H9 (cell line): ENCODE measurements at regions not wholly inside any gene's neighbourhood (a gene's known extent, or its start where the extent isn't known, plus 50 kb on each side); places are given as distances from the start of the nearest gene placed in this dataset.

Source experiments
- DNase-seq: peaks from one replicate; pipeline ENCODE4 v3.0.0-alpha.2; 2017
- H2AFZ ChIP-seq: one replicate; pipeline ENCODE4 v1.6.1; 2013; ENCODE audit warnings: mild to moderate bottlenecking, low read length, control low read depth, moderate library complexity
- H2AK5ac ChIP-seq: 2 replicates; pipeline ENCODE4 v1.6.1; 2013; ENCODE audit warnings: low read length, control low read depth, mixed read lengths; ENCODE audit not compliant: insufficient read length
- H2BK120ac ChIP-seq: one replicate; pipeline ENCODE4 v1.6.1; 2013; ENCODE audit warnings: low read depth, mild to moderate bottlenecking, low read length, control low read depth, inconsistent platforms; ENCODE audit not compliant: poor library complexity, severe bottlenecking
- H2BK12ac ChIP-seq: 2 replicates; pipeline ENCODE4 v1.6.1; 2013; ENCODE audit warnings: low read length, control low read depth, mixed read lengths, low read depth; ENCODE audit not compliant: insufficient read length
- H2BK15ac ChIP-seq: 2 replicates; pipeline ENCODE4 v1.6.1; 2013; ENCODE audit warnings: low read depth, low read length, control low read depth
- H2BK20ac ChIP-seq: one replicate; pipeline ENCODE4 v1.6.1; 2013; ENCODE audit warnings: low read depth, mild to moderate bottlenecking, low read length, control low read depth, inconsistent platforms; ENCODE audit not compliant: poor library complexity, severe bottlenecking
- H2BK5ac ChIP-seq: 2 replicates; pipeline ENCODE4 v1.6.1; 2013; ENCODE audit warnings: low read length, control low read depth, mixed read lengths; ENCODE audit not compliant: insufficient read length
- H3K14ac ChIP-seq: 2 replicates; pipeline ENCODE4 v1.6.1; 2013; ENCODE audit warnings: low read length, control low read depth; ENCODE audit not compliant: insufficient read depth
- H3K18ac ChIP-seq: 2 replicates; pipeline ENCODE4 v1.6.1; 2013; ENCODE audit warnings: low read depth, mild to moderate bottlenecking, mixed read lengths, low read length, control low read depth; ENCODE audit not compliant: insufficient read length
- H3K23ac ChIP-seq: 2 replicates; pipeline ENCODE4 v1.6.1; 2013; ENCODE audit warnings: low read length, control low read depth, mixed read lengths, low read depth; ENCODE audit not compliant: insufficient read length
- H3K23me2 ChIP-seq: 2 replicates; pipeline ENCODE4 v1.6.1; 2013; ENCODE audit warnings: low read depth, mild to moderate bottlenecking, mixed read lengths, low read length, control low read depth; ENCODE audit not compliant: insufficient read length, poor library complexity, severe bottlenecking
- H3K27ac ChIP-seq: 2 replicates; pipeline ENCODE4 v1.5.1; 2013; ENCODE audit warnings: low read length, control low read depth, mixed read lengths, low read depth; ENCODE audit not compliant: insufficient read length
- H3K27me3 ChIP-seq: 2 replicates; pipeline ENCODE4 v1.6.1; 2013; ENCODE audit warnings: low read length, control low read depth, inconsistent platforms; ENCODE audit not compliant: insufficient read depth
- H3K4ac ChIP-seq: 2 replicates; pipeline ENCODE4 v1.6.1; 2013; ENCODE audit warnings: low read depth, mild to moderate bottlenecking, control low read depth, inconsistent platforms, low read length, moderate library complexity
- H3K4me1 ChIP-seq: 2 replicates; pipeline ENCODE4 v1.6.1; 2013; ENCODE audit warnings: low read length, control low read depth, inconsistent platforms; ENCODE audit not compliant: insufficient read depth
- H3K4me2 ChIP-seq: 2 replicates; pipeline ENCODE4 v1.6.1; 2013; ENCODE audit warnings: low read length, control low read depth, mixed read lengths; ENCODE audit not compliant: insufficient read length, insufficient read depth
- H3K56ac ChIP-seq: 2 replicates; pipeline ENCODE4 v1.6.1; 2013; ENCODE audit warnings: low read depth, mild to moderate bottlenecking, mixed read lengths, low read length, control low read depth; ENCODE audit not compliant: insufficient read length
- H3K79me1 ChIP-seq: 2 replicates; pipeline ENCODE4 v1.6.1; 2013; ENCODE audit warnings: low read depth, mild to moderate bottlenecking, moderate library complexity, low read length, control low read depth, inconsistent platforms; ENCODE audit not compliant: insufficient read depth, poor library complexity, severe bottlenecking
- H3K79me2 ChIP-seq: 2 replicates; pipeline ENCODE4 v1.6.1; 2013; ENCODE audit warnings: low read length, control low read depth, inconsistent platforms; ENCODE audit not compliant: insufficient read depth
- H3K9ac ChIP-seq: 2 replicates; pipeline ENCODE4 v1.6.1; 2013; ENCODE audit warnings: low read length, control low read depth, mixed read lengths; ENCODE audit not compliant: insufficient read length; ENCODE audit errors: extremely low read depth
- H3K9me3 ChIP-seq: one replicate; pipeline ENCODE4 v1.6.1; 2013; ENCODE audit warnings: low read depth, low read length, inconsistent platforms; ENCODE audit not compliant: control insufficient read depth
- H3T11ph ChIP-seq: one replicate; pipeline ENCODE4 v1.6.1; 2013; ENCODE audit warnings: mild to moderate bottlenecking, low read length, control low read depth, inconsistent platforms
- H4K20me1 ChIP-seq: one replicate; pipeline ENCODE4 v1.6.1; 2013; ENCODE audit not compliant: control insufficient read depth, insufficient read length, insufficient read depth
- H4K5ac ChIP-seq: 2 replicates; pipeline ENCODE4 v1.6.1; 2013; ENCODE audit warnings: low read depth, mild to moderate bottlenecking, mixed read lengths, low read length, control low read depth; ENCODE audit not compliant: insufficient read length
- H4K8ac ChIP-seq: replicated peaks from 2 replicates; pipeline ENCODE4 v1.6.1; 2013; ENCODE audit warnings: low read length, control low read depth, mixed read lengths, low read depth; ENCODE audit not compliant: insufficient read length
- H4K91ac ChIP-seq: 2 replicates; pipeline ENCODE4 v1.6.1; 2013; ENCODE audit warnings: low read depth, mild to moderate bottlenecking, moderate library complexity, mixed read lengths, low read length, control low read depth; ENCODE audit not compliant: insufficient read length
- H3K27ac Mint-ChIP-seq, 3 experiments: 2 replicates in 2 of 3; 3 replicates in 1 of 3; pipeline ENCODE4 v1.8.0; 2020 to 2021; ENCODE audit warnings: mixed read lengths in 3 of 3, mild to moderate bottlenecking in 1 of 3, moderate library complexity in 1 of 3
- H3K27me3 Mint-ChIP-seq: 2 replicates; pipeline ENCODE4 v1.8.0; 2021; ENCODE audit warnings: low read depth, mild to moderate bottlenecking, moderate library complexity, mixed read lengths
- H3K36me3 Mint-ChIP-seq, 3 experiments: 2 replicates in 2 of 3; 3 replicates in 1 of 3; pipeline ENCODE4 v1.8.0; 2020 to 2021; ENCODE audit warnings: low read depth in 3 of 3, mixed read lengths in 3 of 3; ENCODE audit not compliant: insufficient read depth in 1 of 3
- H3K4me1 Mint-ChIP-seq, 2 experiments: 2 replicates each; pipeline ENCODE4 v1.8.0; 2020; ENCODE audit warnings: mixed read lengths in 2 of 2
- H3K4me3 Mint-ChIP-seq, 2 experiments: 2 replicates in 1 of 2; 3 replicates in 1 of 2; pipeline ENCODE4 v1.8.0; 2020 to 2021; ENCODE audit warnings: mild to moderate bottlenecking in 2 of 2, mixed read lengths in 2 of 2, moderate library complexity in 1 of 2
- H3K9me3 Mint-ChIP-seq, 2 experiments: 2 replicates in 1 of 2; 3 replicates in 1 of 2; pipeline ENCODE4 v1.8.0; 2020; ENCODE audit warnings: mild to moderate bottlenecking in 2 of 2, mixed read lengths in 2 of 2, moderate library complexity in 1 of 2
- CTCF ChIP-seq: fragments of 200-600 bp; sonication (generic); conservative IDR thresholded peaks from 3 replicates; pipeline ENCODE4 v1.8.0; 2021; ENCODE audit warnings: antibody characterized with exemption, mild to moderate bottlenecking
- WGBS: extraction: QIAGEN DNeasy Blood & Tissue Kit; methylation state at CpG from one replicate; pipeline ENCODE4 v1.1.7; 2013; ENCODE audit warnings: missing lambda C conversion rate, low lambda C conversion rate, mixed read lengths; ENCODE audit not compliant: insufficient read length; ENCODE audit errors: extremely low coverage; 5-methylcytosine and 5-hydroxymethylcytosine counted together

GRCh38 chr18:3333056-3333720 lies 71.3 kb downstream of the MYL12B start:
- no peak for DNase-seq
- H3K23ac ChIP-seq = no peak overlapping the region
- Mint-ChIP-seq H3K27me3 (no peaks in the 10 kb centered on the region), H3K36me3 (peaks cover 0 to 29% (median 7%) of the 10 kb centered on the region in 3 experiments; a peak in 5 of 7 replicates), H3K27ac (peak overlapping the region; percentile 56 to 96 (median 93); a peak in 6 of 7 replicates), H3K4me1 (peaks cover 32 to 50% of the 10 kb centered on the region in 2 experiments), H3K4me3 (no peak overlapping the region; a peak in 1 of 5 replicates), H3K9me3 (peaks cover 5 to 12% of the 10 kb centered on the region in 2 experiments)
- WGBS = no CpG with 5 or more reads among the region's 4 CpGs
- H4K91ac ChIP-seq = no peak overlapping the region
- H3K9me3 ChIP-seq = no peaks in the 10 kb centered on the region
- H3K27ac ChIP-seq = peak overlapping the region; percentile 80
- H2BK120ac ChIP-seq = no peak overlapping the region
- H3T11ph ChIP-seq = no peak overlapping the region
- no peaks in the 10 kb centered on the region for H3K79me2 ChIP-seq
- no peak overlapping the region for H3K14ac ChIP-seq
- peaks cover 7% of the 10 kb centered on the region; the same call in 1 of the 2 replicates for H3K4me1 ChIP-seq
- H3K4ac ChIP-seq = no peak overlapping the region
- no peak overlapping the region for H2BK20ac ChIP-seq
- TF ChIP-seq CTCF = no peak
- H3K4me2 ChIP-seq = no peak overlapping the region
- no peak overlapping the region for H2BK12ac ChIP-seq
- no peak overlapping the region for H2BK15ac ChIP-seq
- H4K20me1 ChIP-seq = no peaks in the 10 kb centered on the region
- H2AFZ ChIP-seq = no peak overlapping the region
- no peak overlapping the region for H2BK5ac ChIP-seq
- no peaks in the 10 kb centered on the region for H3K27me3 ChIP-seq
- no peak overlapping the region for H3K56ac ChIP-seq
- no peak overlapping the region for H4K8ac ChIP-seq
- H3K18ac ChIP-seq = no peak overlapping the region
- no peaks in the 10 kb centered on the region for H3K79me1 ChIP-seq
- H4K5ac ChIP-seq = no peak overlapping the region
- H3K23me2 ChIP-seq = no peaks in the 10 kb centered on the region
- H3K9ac ChIP-seq = no peak overlapping the region
- no peak overlapping the region for H2AK5ac ChIP-seq
